ENCODE measurements at regions not wholly inside any gene's neighbourhood (a gene's known extent, or its start where the extent isn't known, plus 50 kb on each side); places are given as distances from the start of the nearest gene placed in this dataset.

- TF ChIP-seq CTCF (conservative IDR thresholded peaks at IDR 0.05; ENCODE audit: low read length) (no peak), EZH2phosphoT487 (IDR thresholded peaks at IDR 0.05; ENCODE audit: borderline replicate concordance, low read depth, low read length) (no peak)
These were observed 301.5 kb upstream of the MGAT5 start for GRCh38 chr2:133952420-133952819.
